ENCODE measurements at regions not wholly inside any gene's neighbourhood (a gene's known extent, or its start where the extent isn't known, plus 50 kb on each side); places are given as distances from the start of the nearest gene placed in this dataset.

DNA sequence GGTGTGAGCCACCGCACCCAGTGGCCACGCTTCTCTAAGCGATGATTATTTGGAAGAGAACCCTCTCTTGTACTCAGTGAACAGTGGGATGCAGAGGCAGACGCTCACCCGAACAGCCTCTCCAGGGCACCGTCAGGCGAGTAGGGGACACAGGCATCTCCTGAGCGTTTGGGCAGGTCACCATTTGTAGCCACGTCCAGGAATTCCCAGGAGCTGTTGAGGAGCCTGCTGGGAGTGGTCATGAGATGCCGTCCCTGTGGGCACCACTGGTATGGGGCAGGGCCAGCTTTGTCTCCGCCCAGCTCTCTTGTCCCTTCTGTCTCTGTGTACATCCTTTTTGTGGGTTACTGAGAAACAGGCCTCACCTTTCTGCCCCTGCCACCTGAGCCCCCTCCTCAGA lies 81.3 kb upstream of the ZNF469 start:
- H3K27ac Mint-ChIP-seq (ENCODE audit: unreplicated experiment) = no peak overlapping the region
- no peak for DNase-seq
- H3K4me1 Mint-ChIP-seq (ENCODE audit: low read depth, unreplicated experiment) = no peaks in the 10 kb centered on the region
- peaks cover 94% of the 10 kb centered on the region for H3K27me3 Mint-ChIP-seq (ENCODE audit: unreplicated experiment)
- H3K9me3 Mint-ChIP-seq (ENCODE audit: low read depth, unreplicated experiment) = no peaks in the 10 kb centered on the region
- H3K4me3 Mint-ChIP-seq (ENCODE audit: low read depth, unreplicated experiment) = no peak overlapping the region
- H3K36me3 Mint-ChIP-seq (ENCODE audit: insufficient read depth, unreplicated experiment) = no peaks in the 10 kb centered on the region
- no TSS peak for BruUV-seq (replicated peaks)
- CTCF ChIA-PET = interaction anchor here (0.8 to 1.0 kb wide), 2 partner anchors 8 to 14 kb away, joined by 3 read pairs; no protein-coding TSS in a partner anchor
- intact Hi-C loops (cut with micrococcal nuclease; ENCODE audit: unreplicated experiment) = no loop called here
- TF ChIP-seq CTCF (IDR thresholded peaks at IDR 0.05; ENCODE audit: unreplicated experiment) = no peak

DNA sequence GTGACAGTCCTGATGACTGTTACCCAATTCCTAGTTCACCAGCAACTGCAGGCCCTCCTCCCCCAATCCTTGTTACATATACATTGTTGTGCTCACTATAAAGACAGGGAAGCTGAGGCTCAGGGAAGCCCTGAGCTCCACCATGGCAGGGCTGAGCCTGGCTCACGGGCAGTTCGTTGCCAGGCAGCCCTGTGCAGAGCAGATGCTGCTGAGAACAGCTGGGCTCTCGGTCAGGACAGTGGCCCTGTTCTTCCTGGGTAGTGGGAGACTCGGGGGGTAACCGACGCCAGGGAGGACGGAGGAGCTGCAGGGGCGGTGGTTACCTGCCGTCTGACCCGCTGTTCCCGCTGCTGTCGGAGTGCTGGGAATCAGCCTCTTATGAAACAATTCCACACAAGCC lies 80.9 kb upstream of the ZNF469 start:
- Mint-ChIP-seq H3K4me1 (ENCODE audit: low read depth, unreplicated experiment) (no peaks in the 10 kb centered on the region), H3K27me3 (ENCODE audit: unreplicated experiment) (peaks cover 94% of the 10 kb centered on the region), H3K36me3 (ENCODE audit: insufficient read depth, unreplicated experiment) (no peaks in the 10 kb centered on the region), H3K9me3 (ENCODE audit: low read depth, unreplicated experiment) (no peaks in the 10 kb centered on the region), H3K27ac (ENCODE audit: unreplicated experiment) (no peak overlapping the region), H3K4me3 (ENCODE audit: low read depth, unreplicated experiment) (no peak overlapping the region)
- CTCF ChIA-PET = interaction anchor here (0.8 to 1.0 kb wide), 2 partner anchors 9 to 13 kb away, joined by 3 read pairs; no protein-coding TSS in a partner anchor
- no peak for DNase-seq
- TF ChIP-seq CTCF (IDR thresholded peaks at IDR 0.05; ENCODE audit: unreplicated experiment) = no peak
- intact Hi-C loops (cut with micrococcal nuclease; ENCODE audit: unreplicated experiment) = no loop called here
- no TSS peak for BruUV-seq (replicated peaks)

DNA sequence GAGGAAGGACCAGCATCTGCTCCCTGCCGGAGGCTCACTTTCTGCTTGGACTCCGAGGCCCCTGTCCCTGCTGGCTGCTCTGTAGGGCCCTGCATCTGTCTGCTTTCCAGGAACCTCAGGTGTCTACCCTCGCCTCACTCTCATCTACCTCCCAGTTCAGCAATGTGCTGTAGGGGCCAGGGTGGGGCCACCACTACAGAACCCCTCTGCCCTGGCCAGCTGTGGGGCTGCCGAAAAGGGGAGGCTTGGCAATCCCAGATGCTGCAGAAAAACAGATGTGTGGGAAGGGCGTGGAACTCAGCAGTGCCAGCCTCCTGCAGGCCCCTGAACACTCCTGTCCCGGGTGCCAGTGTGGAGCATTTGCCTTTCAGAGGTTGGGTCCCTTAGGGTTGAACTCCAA lies 80.1 kb upstream of the ZNF469 start:
- Mint-ChIP-seq H3K4me3 (ENCODE audit: low read depth, unreplicated experiment) (no peak overlapping the region), H3K27ac (ENCODE audit: unreplicated experiment) (no peak overlapping the region), H3K36me3 (ENCODE audit: insufficient read depth, unreplicated experiment) (no peaks in the 10 kb centered on the region), H3K4me1 (ENCODE audit: low read depth, unreplicated experiment) (no peaks in the 10 kb centered on the region), H3K9me3 (ENCODE audit: low read depth, unreplicated experiment) (no peaks in the 10 kb centered on the region), H3K27me3 (ENCODE audit: unreplicated experiment) (peaks cover 94% of the 10 kb centered on the region)
- CTCF ChIA-PET = no interaction called here
- DNase-seq = no peak
- BruUV-seq (replicated peaks) = no TSS peak
- intact Hi-C loops (cut with micrococcal nuclease; ENCODE audit: unreplicated experiment) = no loop called here
- TF ChIP-seq CTCF (IDR thresholded peaks at IDR 0.05; ENCODE audit: unreplicated experiment) = no peak

- no peak overlapping the region for H3K4me3 Mint-ChIP-seq (ENCODE audit: low read depth, unreplicated experiment)
Observed at GRCh38 chr16:88303405-88303804, 79.4 kb upstream of the ZNF469 start.

More at GRCh38 chr16:88303405-88303804, 79.4 kb upstream of the ZNF469 start:
- Mint-ChIP-seq H3K27ac (ENCODE audit: unreplicated experiment) (no peak overlapping the region), H3K36me3 (ENCODE audit: insufficient read depth, unreplicated experiment) (no peaks in the 10 kb centered on the region), H3K9me3 (ENCODE audit: low read depth, unreplicated experiment) (no peaks in the 10 kb centered on the region), H3K4me1 (ENCODE audit: low read depth, unreplicated experiment) (no peaks in the 10 kb centered on the region), H3K27me3 (ENCODE audit: unreplicated experiment) (peaks cover 94% of the 10 kb centered on the region)
- intact Hi-C loops (cut with micrococcal nuclease; ENCODE audit: unreplicated experiment) = no loop called here
- TF ChIP-seq CTCF (IDR thresholded peaks at IDR 0.05; ENCODE audit: unreplicated experiment) = no peak
- CTCF ChIA-PET = interaction anchor here (1.7 kb wide), 1 partner anchor 19 kb away, joined by 4 read pairs; no protein-coding TSS in a partner anchor
- BruUV-seq (replicated peaks) = no TSS peak
- no peak for DNase-seq
